ENCODE measurements at regions not wholly inside any gene's neighbourhood (a gene's known extent, or its start where the extent isn't known, plus 50 kb on each side); places are given as distances from the start of the nearest gene placed in this dataset.

GRCh38 chrX:40207626-40208025, 109.9 kb upstream of the BCOR start:
- H3K4me1 ChIP-seq (ENCODE audit: control insufficient read depth, extremely low read depth, insufficient read depth, low read length): no peaks in the 10 kb centered on the region
- H3K9ac ChIP-seq (replicated peaks; ENCODE audit: extremely low read depth, insufficient read depth, low read length): no peak overlapping the region
- H3K27ac ChIP-seq (ENCODE audit: insufficient read depth, low read depth, low read length): no peak overlapping the region
- H3K4me3 ChIP-seq (replicated peaks in 1 of 3; ENCODE audit: insufficient read depth in 1 of 3, low read depth in 1 of 3, low read length in 3 of 3): no peak overlapping the region
- no TSS peak for BruUV-seq (replicated peaks)
- dilution Hi-C loops (cut with MboI; ENCODE audit: extremely low pct_ligation_motif_present, low sequenced_read_pairs): no loop called here
- no peak for FAIRE-seq
- H4K20me1 ChIP-seq (replicated peaks; ENCODE audit: control insufficient read depth, extremely low read depth, insufficient read depth, low read length): no peaks in the 10 kb centered on the region
- POLR2A ChIA-PET: no interaction called here
- H3K27me3 ChIP-seq (ENCODE audit: control insufficient read depth in 2 of 2, insufficient read depth in 2 of 2, low read length in 2 of 2): no peaks in the 10 kb centered on the region
- H3K9me3 ChIP-seq (replicated peaks; ENCODE audit: control insufficient read depth, insufficient read depth, low read length): no peaks in the 10 kb centered on the region
- H3K9me1 ChIP-seq (replicated peaks; ENCODE audit: control insufficient read depth, extremely low read depth, insufficient read depth, low read length): no peaks in the 10 kb centered on the region
- DNase-seq (ENCODE audit: low read depth, low spot score): no peak
- intact Hi-C loops (cut with micrococcal nuclease): no loop called here
- H3K79me2 ChIP-seq (ENCODE audit: control insufficient read depth, insufficient read depth, low read length): no peaks in the 10 kb centered on the region
- CTCF ChIA-PET: no interaction called here
- no peaks in the 10 kb centered on the region for H3K36me3 ChIP-seq (ENCODE audit: control insufficient read depth in 2 of 2, extremely low read depth in 1 of 2, insufficient read depth in 2 of 2, low read length in 2 of 2)
- no peak overlapping the region for H2AFZ ChIP-seq (ENCODE audit: low read depth, low read length)
- no peak overlapping the region for H3K4me2 ChIP-seq (ENCODE audit: insufficient read depth, low read length)
- TF ChIP-seq MYC (IDR thresholded peaks at IDR 0.05; ENCODE audit: low read depth, low read length): no peak
- TF ChIP-seq, protein P1, sequence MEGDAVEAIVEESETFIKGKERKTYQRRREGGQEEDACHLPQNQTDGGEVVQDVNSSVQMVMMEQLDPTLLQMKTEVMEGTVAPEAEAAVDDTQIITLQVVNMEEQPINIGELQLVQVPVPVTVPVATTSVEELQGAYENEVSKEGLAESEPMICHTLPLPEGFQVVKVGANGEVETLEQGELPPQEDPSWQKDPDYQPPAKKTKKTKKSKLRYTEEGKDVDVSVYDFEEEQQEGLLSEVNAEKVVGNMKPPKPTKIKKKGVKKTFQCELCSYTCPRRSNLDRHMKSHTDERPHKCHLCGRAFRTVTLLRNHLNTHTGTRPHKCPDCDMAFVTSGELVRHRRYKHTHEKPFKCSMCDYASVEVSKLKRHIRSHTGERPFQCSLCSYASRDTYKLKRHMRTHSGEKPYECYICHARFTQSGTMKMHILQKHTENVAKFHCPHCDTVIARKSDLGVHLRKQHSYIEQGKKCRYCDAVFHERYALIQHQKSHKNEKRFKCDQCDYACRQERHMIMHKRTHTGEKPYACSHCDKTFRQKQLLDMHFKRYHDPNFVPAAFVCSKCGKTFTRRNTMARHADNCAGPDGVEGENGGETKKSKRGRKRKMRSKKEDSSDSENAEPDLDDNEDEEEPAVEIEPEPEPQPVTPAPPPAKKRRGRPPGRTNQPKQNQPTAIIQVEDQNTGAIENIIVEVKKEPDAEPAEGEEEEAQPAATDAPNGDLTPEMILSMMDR (IDR thresholded peaks at IDR 0.05; ENCODE audit: extremely low read depth in 1 of 2, insufficient read depth in 1 of 2, low read depth in 1 of 2, low read length in 2 of 2): no peak
- TF ChIP-seq MAX (IDR thresholded peaks at IDR 0.05; ENCODE audit: insufficient read depth, insufficient read length): no peak
- TF ChIP-seq FOS (IDR thresholded peaks at IDR 0.05; ENCODE audit: borderline replicate concordance, insufficient read depth, low read length): no peak
- TF ChIP-seq POLR2A (IDR thresholded peaks at IDR 0.05; ENCODE audit: low read depth, low read length): no peak
- no peak for TF ChIP-seq POLR2AphosphoS5 (IDR thresholded peaks at IDR 0.05; ENCODE audit: insufficient read depth, low read depth, low read length)
- TF ChIP-seq JUN (IDR thresholded peaks at IDR 0.05; ENCODE audit: borderline replicate concordance, insufficient read depth, insufficient read length, low read depth): no peak
- TF ChIP-seq EZH2 (IDR thresholded peaks at IDR 0.05; ENCODE audit: borderline replicate concordance, low read depth, low read length, severe bottlenecking): no peak
- no peak for TF ChIP-seq GATA2 (IDR thresholded peaks at IDR 0.05; ENCODE audit: insufficient read depth, insufficient read length, low read depth, low read length)

All from endothelial cell of umbilical vein (primary cell).